Gastroesophageal sphincter (tissue), 3 donors: ENCODE measurements at regions not wholly inside any gene's neighbourhood (a gene's known extent, or its start where the extent isn't known, plus 50 kb on each side); places are given as distances from the start of the nearest gene placed in this dataset.

Experiments used
- CTCF ChIP-seq, 4 experiments: fragments of 200-600 bp in 2 of 4; fragments of 450-650 bp in 2 of 4; sonication (generic) in 1 of 4; IDR thresholded peaks; one replicate each; pipeline ENCODE4 v1.5.1; 2017 to 2019; ENCODE audit warnings: antibody characterized with exemption in 4 of 4, mild to moderate bottlenecking in 2 of 4, moderate library complexity in 2 of 4
- POLR2A ChIP-seq, 2 donors: fragments of 450-650 bp; IDR thresholded peaks; one replicate each; pipeline ENCODE4 v1.6.1; 2017; ENCODE audit warnings: antibody characterized with exemption in 2 of 2, mild to moderate bottlenecking in 2 of 2, moderate library complexity in 1 of 2

DNA sequence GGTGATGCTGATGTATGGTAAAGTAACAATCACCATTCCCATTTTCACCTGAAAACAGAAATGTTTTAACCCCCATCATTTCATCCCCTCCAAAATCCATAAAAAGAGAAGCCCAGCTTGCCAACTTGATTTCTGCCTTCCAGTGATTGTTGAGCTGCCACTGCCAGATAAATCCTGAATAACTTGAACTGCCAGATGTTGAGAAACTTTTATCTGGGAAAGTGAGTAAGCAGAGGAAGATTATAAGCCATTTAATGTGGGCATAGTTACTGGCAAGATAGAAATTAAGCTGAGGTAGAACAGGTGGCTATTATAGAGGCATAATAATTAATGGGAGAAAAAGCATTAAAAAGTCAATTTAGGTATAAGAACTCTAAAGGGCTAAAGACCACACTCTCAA lies 534.1 kb downstream of the ANKRD7 start:
- TF ChIP-seq POLR2A (IDR thresholded peaks at IDR 0.05) = no peak
- no peak for TF ChIP-seq CTCF (IDR thresholded peaks at IDR 0.05)
